ENCODE measurements at regions not wholly inside any gene's neighbourhood (a gene's known extent, or its start where the extent isn't known, plus 50 kb on each side); places are given as distances from the start of the nearest gene placed in this dataset.

GRCh38 chr1:81569761-81570160 lies 231.0 kb upstream of the ADGRL2 start:
- DNase-seq = no peak

GRCh38 chr1:81563632-81564031 lies 237.1 kb upstream of the ADGRL2 start:
- no peak for DNase-seq

- no peak for DNase-seq
These were observed 237.8 kb upstream of the ADGRL2 start for GRCh38 chr1:81562934-81563333.

GRCh38 chr1:81560629-81561028 lies 240.1 kb upstream of the ADGRL2 start:
- no peak for DNase-seq

GRCh38 chr1:81559662-81560350 lies 240.9 kb upstream of the ADGRL2 start:
- no peak for DNase-seq

- DNase-seq = no peak
These were observed 242.2 kb upstream of the ADGRL2 start for GRCh38 chr1:81558291-81559076.

GRCh38 chr1:81556968-81557367 lies 243.8 kb upstream of the ADGRL2 start:
- DNase-seq = no peak

GRCh38 chr1:81554534-81554933 lies 246.2 kb upstream of the ADGRL2 start:
- DNase-seq = no peak

GRCh38 chr1:81554108-81554507 lies 246.6 kb upstream of the ADGRL2 start:
- DNase-seq = no peak

- no peak for DNase-seq
These were observed 247.2 kb upstream of the ADGRL2 start for GRCh38 chr1:81553503-81553902.

GRCh38 chr1:81551946-81552345 lies 248.8 kb upstream of the ADGRL2 start:
- DNase-seq = no peak

- no peak for DNase-seq
These were observed 250.0 kb upstream of the ADGRL2 start for GRCh38 chr1:81550753-81551152.

GRCh38 chr1:81549588-81550127 lies 251.1 kb upstream of the ADGRL2 start:
- no peak for DNase-seq

- no peak for DNase-seq
These were observed 251.7 kb upstream of the ADGRL2 start for GRCh38 chr1:81548918-81549587.

GRCh38 chr1:81547912-81548303 lies 252.8 kb upstream of the ADGRL2 start:
- DNase-seq = no peak

GRCh38 chr1:81547261-81547911 lies 253.3 kb upstream of the ADGRL2 start:
- DNase-seq = no peak

GRCh38 chr1:81545734-81546133 lies 255.0 kb upstream of the ADGRL2 start:
- no peak for DNase-seq

GRCh38 chr1:81543764-81544163 lies 257.0 kb upstream of the ADGRL2 start:
- no peak for DNase-seq

GRCh38 chr1:81542196-81542595 lies 258.5 kb upstream of the ADGRL2 start:
- DNase-seq = no peak

GRCh38 chr1:81540216-81540615 lies 260.5 kb upstream of the ADGRL2 start:
- no peak for DNase-seq

- no peak for DNase-seq
These were observed 271.7 kb upstream of the ADGRL2 start for GRCh38 chr1:81529014-81529413.

GRCh38 chr1:81525085-81525484 lies 275.6 kb upstream of the ADGRL2 start:
- no peak for DNase-seq

GRCh38 chr1:81519987-81520386 lies 280.7 kb upstream of the ADGRL2 start:
- DNase-seq = no peak

Measured in NCI-H1436 treated with DMSO at 0.1 percent for 48 hours (cell line).